ENCODE measurements at regions not wholly inside any gene's neighbourhood (a gene's known extent, or its start where the extent isn't known, plus 50 kb on each side); places are given as distances from the start of the nearest gene placed in this dataset.

DNA sequence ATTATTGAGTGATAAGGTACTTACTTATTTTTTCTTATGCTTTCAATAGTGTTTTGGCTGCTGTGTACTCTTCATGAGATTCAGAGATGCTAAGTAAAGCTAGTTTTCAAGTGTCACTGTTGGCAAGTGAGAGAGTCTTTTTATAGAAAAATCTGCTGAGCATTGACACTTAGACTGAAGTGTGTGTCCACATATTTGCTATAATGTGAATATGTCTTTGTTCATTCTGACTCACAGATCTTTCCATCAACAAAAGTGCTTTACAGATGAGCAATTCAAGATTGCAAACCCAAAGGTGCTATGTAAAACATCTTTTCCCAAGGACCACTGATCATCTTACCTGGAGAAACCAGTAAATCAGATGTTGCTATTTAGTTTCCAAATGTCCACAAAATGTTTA, 410.6 kb upstream of the FIGN start:
- TF ChIP-seq, protein P1, sequence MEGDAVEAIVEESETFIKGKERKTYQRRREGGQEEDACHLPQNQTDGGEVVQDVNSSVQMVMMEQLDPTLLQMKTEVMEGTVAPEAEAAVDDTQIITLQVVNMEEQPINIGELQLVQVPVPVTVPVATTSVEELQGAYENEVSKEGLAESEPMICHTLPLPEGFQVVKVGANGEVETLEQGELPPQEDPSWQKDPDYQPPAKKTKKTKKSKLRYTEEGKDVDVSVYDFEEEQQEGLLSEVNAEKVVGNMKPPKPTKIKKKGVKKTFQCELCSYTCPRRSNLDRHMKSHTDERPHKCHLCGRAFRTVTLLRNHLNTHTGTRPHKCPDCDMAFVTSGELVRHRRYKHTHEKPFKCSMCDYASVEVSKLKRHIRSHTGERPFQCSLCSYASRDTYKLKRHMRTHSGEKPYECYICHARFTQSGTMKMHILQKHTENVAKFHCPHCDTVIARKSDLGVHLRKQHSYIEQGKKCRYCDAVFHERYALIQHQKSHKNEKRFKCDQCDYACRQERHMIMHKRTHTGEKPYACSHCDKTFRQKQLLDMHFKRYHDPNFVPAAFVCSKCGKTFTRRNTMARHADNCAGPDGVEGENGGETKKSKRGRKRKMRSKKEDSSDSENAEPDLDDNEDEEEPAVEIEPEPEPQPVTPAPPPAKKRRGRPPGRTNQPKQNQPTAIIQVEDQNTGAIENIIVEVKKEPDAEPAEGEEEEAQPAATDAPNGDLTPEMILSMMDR (IDR thresholded peaks at IDR 0.05): no peak
- TF ChIP-seq POLR2AphosphoS5 (IDR thresholded peaks at IDR 0.05) (no peak), POLR2A (IDR thresholded peaks at IDR 0.05; ENCODE audit: low read depth) (no peak)

All from esophagus muscularis mucosa (tissue), 3 donors.